KOPT-K1 (cell line): ENCODE measurements at regions not wholly inside any gene's neighbourhood (a gene's known extent, or its start where the extent isn't known, plus 50 kb on each side); places are given as distances from the start of the nearest gene placed in this dataset.

Experiments
- H3K27ac ChIP-seq: fragments of 200-600 bp; sonication (generic); 2 replicates; pipeline ENCODE4 v1.5.1; 2016; ENCODE audit warnings: antibody characterized with exemption, mild to moderate bottlenecking, low read depth, low read length; ENCODE audit not compliant: poor library complexity, severe bottlenecking
- H3K36me3 ChIP-seq: fragments of 200-600 bp; sonication (generic); 2 replicates; pipeline ENCODE4 v1.5.1; 2017; ENCODE audit warnings: antibody characterized with exemption, mild to moderate bottlenecking, low read length, moderate library complexity; ENCODE audit not compliant: insufficient read depth
- H3K9me3 ChIP-seq: fragments of 200-600 bp; sonication (generic); 2 replicates; pipeline ENCODE4 v1.5.1; 2017; ENCODE audit warnings: antibody characterized with exemption, low read length, mild to moderate bottlenecking; ENCODE audit not compliant: insufficient read depth, poor library complexity, severe bottlenecking

- no peak overlapping the region for H3K27ac ChIP-seq
Observed at GRCh38 chr9:107621436-107621835, 131.9 kb upstream of the KLF4 start.

GRCh38 chr9:107620801-107621200, 131.2 kb upstream of the KLF4 start:
- Histone ChIP-seq H3K36me3 (no peaks in the 10 kb centered on the region), H3K9me3 (no peaks in the 10 kb centered on the region), H3K27ac (no peak overlapping the region)

More at GRCh38 chr9:107621436-107621835, 131.9 kb upstream of the KLF4 start:
- H3K36me3 ChIP-seq = no peaks in the 10 kb centered on the region
- no peaks in the 10 kb centered on the region for H3K9me3 ChIP-seq

- Histone ChIP-seq H3K36me3 (no peaks in the 10 kb centered on the region), H3K9me3 (no peaks in the 10 kb centered on the region), H3K27ac (no peak overlapping the region)
Observed at GRCh38 chr9:107620236-107620635, 130.7 kb upstream of the KLF4 start.

DNA sequence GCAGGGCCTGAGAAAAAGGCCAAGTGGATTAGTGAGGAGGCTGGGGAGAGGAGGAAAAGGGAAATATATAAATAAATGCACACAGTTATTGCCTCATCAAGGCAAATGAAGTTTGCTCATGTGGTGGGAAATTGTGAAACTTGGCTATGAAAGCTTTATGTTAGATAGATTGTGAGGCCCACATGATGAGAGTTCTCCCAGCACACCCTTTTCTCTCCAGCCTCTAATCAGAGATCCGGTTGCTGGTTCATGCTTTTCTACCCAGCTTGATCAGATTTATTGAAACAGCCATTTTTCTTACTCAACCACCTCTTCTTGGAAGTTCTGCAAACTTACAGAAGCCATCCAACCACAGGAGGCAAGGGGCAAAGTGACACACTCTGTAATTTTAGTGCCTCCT, 125.8 kb upstream of the KLF4 start:
- no peaks in the 10 kb centered on the region for H3K36me3 ChIP-seq
- no peak overlapping the region for H3K27ac ChIP-seq
- no peaks in the 10 kb centered on the region for H3K9me3 ChIP-seq

GRCh38 chr9:107614765-107615164, 125.2 kb upstream of the KLF4 start:
- no peak overlapping the region for H3K27ac ChIP-seq
- no peaks in the 10 kb centered on the region for H3K36me3 ChIP-seq
- no peaks in the 10 kb centered on the region for H3K9me3 ChIP-seq

GRCh38 chr9:107613321-107613720, 123.8 kb upstream of the KLF4 start:
- Histone ChIP-seq H3K9me3 (no peaks in the 10 kb centered on the region), H3K36me3 (no peaks in the 10 kb centered on the region), H3K27ac (no peak overlapping the region)

- Histone ChIP-seq H3K36me3 (no peaks in the 10 kb centered on the region), H3K27ac (no peak overlapping the region)
Observed at GRCh38 chr9:107612136-107612535, 122.6 kb upstream of the KLF4 start.

DNA sequence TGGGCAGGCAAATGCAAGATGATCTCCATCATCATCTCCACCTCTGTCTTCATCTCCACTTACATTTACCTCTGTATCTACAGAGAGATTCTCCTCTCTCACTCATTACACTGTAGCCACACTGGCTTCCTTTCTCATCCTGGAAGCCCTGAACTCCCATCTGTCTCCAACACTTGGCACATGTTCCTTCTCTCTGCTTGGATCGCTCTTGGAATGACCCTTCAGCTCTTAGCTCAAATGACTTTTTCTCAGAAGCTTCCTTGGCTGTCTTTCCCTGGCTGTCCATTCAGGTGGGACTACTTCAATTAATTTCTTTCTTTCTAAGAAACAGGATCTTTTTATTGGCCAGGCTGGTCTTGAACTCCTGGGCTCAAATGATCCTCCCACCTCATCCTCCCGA, 120.0 kb upstream of the KLF4 start:
- Histone ChIP-seq H3K36me3 (no peaks in the 10 kb centered on the region), H3K9me3 (no peaks in the 10 kb centered on the region), H3K27ac (no peak overlapping the region)

More at GRCh38 chr9:107612136-107612535, 122.6 kb upstream of the KLF4 start:
- H3K9me3 ChIP-seq = no peaks in the 10 kb centered on the region

DNA sequence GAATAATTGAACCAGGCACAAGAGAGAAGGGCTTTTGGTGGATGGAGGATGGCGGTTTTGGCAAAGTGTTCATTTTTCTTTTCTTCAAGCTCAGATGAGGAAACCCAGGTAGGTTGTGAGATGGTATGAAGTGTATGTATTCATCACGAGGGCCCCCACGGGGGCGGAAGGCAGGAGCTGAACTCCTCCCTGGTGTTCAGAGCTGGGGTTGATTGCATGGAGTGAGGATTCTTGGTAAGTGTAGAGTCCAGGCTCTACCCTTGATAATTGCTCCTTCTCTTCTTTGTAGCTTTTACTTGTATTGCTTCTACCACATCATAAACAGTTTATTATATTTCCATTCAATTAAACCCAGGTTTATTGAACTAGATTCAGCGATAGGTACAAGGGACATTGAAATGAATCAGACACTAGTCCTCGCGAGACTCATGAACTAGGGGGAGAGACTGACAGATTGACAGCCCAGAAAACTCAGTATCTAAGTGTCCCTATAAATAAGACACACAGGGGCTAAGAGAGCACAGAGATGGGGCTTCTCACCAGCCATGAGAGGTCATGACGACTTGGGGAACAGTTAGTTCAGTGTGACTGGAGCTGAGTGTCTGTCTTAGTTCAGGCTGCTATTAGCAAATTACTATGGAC, 116.7 kb upstream of the KLF4 start:
- no peaks in the 10 kb centered on the region for H3K36me3 ChIP-seq
- no peak overlapping the region for H3K27ac ChIP-seq
- H3K9me3 ChIP-seq = no peaks in the 10 kb centered on the region

DNA sequence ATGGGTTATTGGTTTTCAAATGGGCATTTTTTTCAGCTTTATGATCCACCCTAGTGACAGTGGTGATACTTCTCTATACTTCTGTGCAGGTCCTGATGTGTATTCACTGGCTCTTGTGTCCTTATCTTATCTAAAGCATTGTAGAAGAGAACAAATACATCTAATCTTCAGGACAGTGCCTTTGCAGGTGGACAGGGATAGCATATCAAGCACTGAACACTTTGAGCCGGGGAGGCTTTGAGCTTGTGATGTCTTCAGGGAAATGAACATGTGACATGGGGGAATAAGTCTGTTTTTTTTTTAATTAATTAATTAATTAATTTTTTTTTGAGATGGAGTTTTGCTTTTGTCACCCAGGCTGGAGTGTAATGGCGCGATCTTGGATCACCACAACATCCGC, 115.5 kb upstream of the KLF4 start:
- H3K36me3 ChIP-seq = no peaks in the 10 kb centered on the region
- H3K9me3 ChIP-seq = no peaks in the 10 kb centered on the region

GRCh38 chr9:107603281-107603680, 113.7 kb upstream of the KLF4 start:
- no peak overlapping the region for H3K27ac ChIP-seq
- H3K36me3 ChIP-seq = no peaks in the 10 kb centered on the region
- H3K9me3 ChIP-seq = no peaks in the 10 kb centered on the region

More for the DNA sequence above, 115.5 kb upstream of the KLF4 start:
- no peak overlapping the region for H3K27ac ChIP-seq

DNA sequence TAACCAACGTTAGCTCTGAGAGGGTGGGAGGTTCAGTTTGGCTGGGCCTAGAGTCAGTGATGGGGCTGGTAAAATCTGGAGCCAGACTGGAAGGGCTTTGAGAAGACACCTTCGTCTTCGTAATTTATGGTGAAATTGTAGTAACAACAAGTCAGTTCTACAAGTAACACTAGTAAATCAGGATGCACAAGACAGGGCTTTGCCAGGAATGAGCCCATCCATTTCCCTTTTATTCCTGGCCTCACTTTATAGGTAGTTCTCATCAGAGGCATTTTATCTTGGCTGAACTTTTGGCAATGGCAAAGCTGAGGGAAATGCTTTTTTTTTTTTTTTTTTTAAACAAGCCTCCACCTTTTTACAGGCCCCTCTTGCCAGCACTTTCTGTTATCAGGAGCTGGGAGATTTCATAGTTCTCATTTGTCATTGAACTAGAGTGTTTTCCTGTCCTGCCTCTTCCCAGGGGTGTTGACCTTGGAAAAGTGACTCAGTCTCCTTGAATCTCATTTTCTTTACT, 110.5 kb upstream of the KLF4 start:
- H3K9me3 ChIP-seq = no peaks in the 10 kb centered on the region
- H3K27ac ChIP-seq = no peak overlapping the region
- H3K36me3 ChIP-seq = no peaks in the 10 kb centered on the region

GRCh38 chr9:107597743-107598217, 108.2 kb upstream of the KLF4 start:
- Histone ChIP-seq H3K9me3 (no peaks in the 10 kb centered on the region), H3K36me3 (no peaks in the 10 kb centered on the region), H3K27ac (no peak overlapping the region)

DNA sequence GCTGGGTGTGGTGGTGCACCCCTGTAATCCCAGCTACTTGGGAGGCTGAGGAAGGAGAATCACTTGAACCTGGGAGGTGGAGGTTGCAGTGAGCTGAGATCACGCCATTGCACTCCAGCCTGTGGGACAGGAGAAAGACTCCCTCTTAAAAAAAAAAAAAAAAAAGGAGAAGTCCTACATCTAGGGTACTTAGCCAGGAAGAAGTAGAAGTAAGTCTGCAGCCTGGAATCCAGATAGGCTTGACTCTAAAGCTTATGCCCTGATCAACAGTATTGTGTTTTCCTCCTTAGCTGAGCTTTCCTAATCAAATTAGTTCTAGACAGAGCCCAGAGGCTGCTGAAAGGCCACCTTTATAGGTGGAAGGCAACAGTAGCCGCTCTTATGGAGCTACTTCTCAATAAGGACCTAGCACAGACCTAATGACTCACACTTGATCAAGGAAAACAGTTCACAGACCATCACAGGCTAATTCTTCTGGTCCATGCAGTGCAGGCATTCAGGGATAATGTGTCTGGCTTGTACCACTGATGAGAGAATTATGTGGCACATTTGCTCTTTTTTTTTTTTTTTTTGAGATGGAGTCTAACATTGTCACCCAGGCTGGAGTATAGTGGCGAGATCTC, 105.5 kb upstream of the KLF4 start:
- no peaks in the 10 kb centered on the region for H3K36me3 ChIP-seq

GRCh38 chr9:107593224-107593870, 103.8 kb upstream of the KLF4 start:
- Histone ChIP-seq H3K27ac (no peak overlapping the region), H3K9me3 (no peaks in the 10 kb centered on the region), H3K36me3 (no peaks in the 10 kb centered on the region)

More for the DNA sequence above, 105.5 kb upstream of the KLF4 start:
- no peak overlapping the region for H3K27ac ChIP-seq
- H3K9me3 ChIP-seq = no peaks in the 10 kb centered on the region
